ENCODE measurements at regions not wholly inside any gene's neighbourhood (a gene's known extent, or its start where the extent isn't known, plus 50 kb on each side); places are given as distances from the start of the nearest gene placed in this dataset.

DNA sequence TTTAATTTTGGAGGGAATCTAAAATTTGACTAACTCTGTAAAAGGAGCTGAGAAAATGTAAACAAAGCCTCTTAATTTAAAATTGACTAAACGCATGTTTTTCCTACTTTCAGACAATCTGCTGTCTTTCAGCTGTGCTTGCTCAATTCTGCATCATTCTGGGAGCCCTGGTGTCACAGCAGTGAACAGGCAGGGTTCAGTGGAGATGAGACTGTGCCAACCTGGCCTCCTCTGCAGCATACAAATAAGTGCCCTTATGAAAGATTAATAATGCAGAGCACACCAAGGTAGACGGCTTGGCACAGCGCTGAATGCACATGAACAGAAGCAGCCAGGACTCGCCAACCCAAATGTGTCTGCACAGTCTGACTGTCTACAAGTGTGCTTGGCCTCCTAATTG, 222.0 kb upstream of the CHAC2 start:
- ATAC-seq (ENCODE audit: poor library complexity) (no peak), DNase-seq (no peak)
- intact Hi-C loops (cut with DNase I) = no loop called here

DNA sequence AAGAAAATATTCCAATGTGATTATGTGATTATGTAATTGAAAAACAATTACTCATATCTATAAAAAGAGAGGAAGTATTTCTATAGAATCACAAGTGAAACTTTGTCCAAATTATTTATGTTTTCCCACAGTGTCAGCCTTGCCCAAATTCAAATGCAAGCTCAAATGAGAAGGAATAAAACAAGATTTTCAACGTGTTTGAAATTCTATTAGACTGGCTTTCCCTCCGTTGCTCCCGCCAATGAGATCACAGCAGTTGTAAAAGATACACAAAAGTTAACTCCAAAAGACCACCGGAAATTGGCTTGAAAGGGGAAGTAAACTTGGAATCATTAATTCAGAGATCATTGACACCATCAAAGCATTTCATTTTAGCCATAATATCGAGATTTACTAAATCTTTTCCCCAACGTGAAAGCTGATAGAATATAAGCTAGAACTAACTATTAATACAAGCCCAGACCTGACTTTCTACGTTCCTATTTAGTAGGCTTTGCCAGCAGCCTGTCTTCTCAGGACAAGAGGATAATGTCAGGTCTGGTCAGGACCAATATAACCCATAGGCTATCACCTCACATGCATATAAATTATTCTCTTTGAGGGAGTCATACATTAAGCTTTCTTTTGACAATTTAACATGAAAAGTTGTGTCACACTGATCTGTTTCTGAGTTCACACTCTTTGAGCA, 222.6 kb upstream of the CHAC2 start:
- no peak for ATAC-seq (ENCODE audit: poor library complexity)
- intact Hi-C loops (cut with DNase I) = no loop called here
- no peak for DNase-seq

DNA sequence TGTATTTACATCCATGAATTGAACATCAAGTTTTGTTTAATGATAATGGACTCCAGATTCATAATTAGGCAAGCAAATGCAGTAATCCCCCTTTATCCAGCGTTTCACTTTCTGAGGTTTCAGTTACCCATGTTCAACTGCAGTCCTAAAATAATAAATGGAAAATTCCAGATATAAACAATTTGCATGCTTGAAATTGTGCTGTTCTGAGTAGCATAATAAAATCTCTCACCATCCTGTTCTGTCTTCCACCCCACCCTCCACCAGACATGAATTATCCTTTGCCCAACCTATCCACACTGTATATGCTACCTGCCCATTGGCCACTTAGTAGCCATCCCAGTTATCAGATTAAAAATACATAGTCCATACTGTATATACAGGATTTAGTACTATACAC, 224.5 kb upstream of the CHAC2 start:
- DNase-seq (no peak), ATAC-seq (ENCODE audit: poor library complexity) (no peak)
- intact Hi-C loops (cut with DNase I) = no loop called here

DNA sequence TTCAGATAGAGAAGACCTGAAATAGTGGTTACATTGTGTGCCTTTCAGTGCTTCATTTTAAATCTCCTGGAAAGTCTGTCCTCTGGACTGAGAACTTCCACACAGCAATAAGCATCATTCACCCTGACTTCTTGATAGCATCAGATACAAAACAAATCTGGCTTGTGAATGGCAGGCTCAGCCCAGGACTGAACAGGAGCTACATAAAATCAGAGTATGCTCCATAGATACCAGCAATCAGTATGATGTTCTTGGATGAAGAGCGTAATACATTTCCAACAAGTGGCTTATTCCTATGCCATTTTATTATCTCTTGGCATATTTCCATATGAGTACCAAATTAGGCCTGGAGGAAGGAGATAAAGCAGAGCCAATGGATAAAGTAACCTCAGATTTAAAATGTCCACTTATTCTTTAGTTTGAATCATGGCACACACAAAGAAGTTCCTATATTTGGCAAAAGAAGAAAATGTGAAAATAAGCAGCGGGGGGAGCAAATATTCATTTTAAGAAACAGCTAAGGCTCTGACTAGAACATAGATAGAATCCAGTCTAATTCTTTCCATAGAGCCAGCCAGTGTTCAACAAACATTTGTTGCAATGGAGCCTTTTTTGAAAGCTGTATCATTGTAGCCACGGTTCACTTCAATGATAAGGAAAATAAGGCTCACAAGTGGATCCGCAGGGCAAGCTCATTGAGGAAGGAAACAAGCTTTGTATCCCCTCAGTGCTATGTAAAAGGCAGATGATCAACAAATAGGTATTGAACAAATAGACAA, 230.8 kb upstream of the CHAC2 start:
- peak; percentile 79 for ATAC-seq (ENCODE audit: poor library complexity)

DNA sequence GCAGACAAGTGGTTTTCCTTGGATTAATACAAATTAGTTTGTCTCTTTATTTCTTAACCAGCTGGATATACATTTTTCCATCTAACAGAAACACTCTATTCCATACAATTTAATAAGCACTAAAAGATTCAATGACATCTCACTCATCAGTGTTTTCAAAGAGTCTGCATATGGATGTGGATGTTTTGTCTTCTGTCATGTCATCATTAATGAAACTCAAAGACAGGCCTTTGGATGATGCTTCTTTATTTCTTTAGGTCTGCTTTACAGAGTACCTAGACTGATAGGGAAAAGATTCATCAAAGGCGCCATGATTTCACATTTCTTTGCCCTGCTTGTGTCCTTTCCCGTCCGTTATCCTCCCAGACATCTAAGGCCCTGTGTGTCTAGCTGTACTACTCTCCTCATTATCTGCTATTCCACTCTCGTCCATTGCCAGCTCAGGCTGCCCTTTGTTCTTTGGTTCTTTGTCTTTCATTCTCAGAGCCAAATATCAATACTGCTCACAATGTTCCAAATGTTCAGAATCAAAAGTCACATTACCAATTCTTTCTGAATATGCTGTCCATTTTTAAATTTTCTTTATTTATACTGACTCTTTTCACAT, 232.3 kb upstream of the CHAC2 start:
- intact Hi-C loops (cut with DNase I) = no loop called here
- ATAC-seq (ENCODE audit: poor library complexity) (no peak), DNase-seq (no peak)

More for the DNA sequence above, 230.8 kb upstream of the CHAC2 start:
- intact Hi-C loops (cut with DNase I) = no loop called here
- no peak for DNase-seq

DNA sequence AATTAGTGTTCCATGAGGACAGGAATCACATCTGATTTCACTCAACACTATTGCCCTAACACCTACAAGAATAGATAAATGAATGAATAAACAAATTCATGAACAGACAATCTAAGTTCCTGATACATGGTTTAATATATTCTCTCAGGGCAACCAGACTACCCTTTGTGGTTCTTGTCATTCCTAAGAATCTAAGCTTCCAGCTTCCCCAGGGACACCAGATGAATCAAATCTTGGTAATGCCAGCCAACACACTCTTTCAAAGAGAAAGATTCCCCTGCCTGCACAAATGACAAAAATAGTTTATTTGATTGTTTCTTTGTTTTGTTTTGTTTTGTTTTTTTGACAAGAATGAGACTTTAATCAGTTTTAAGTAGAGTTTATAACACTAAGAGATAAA, 237.5 kb upstream of the CHAC2 start:
- intact Hi-C loops (cut with DNase I) = no loop called here
- ATAC-seq (ENCODE audit: poor library complexity) (no peak), DNase-seq (no peak)

DNA sequence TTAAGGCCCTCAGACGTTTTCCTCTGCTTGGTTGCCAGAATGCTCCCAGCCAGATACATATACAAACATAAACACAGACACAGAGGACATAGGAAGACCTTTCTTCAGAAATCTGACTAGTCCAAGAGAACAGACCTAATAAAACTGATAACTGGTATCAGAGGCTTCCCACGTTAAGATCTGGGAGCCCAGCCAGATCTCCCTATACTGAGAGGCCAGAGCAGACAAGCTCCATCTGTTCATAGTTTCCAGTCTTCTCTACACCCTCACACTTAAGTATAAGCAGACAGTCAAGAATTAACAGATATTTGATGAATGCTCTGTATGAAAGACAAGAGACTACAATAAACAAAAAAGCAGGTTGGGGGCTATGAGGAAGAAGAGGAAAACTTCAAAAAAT, 240.5 kb upstream of the CHAC2 start:
- no peak for ATAC-seq (ENCODE audit: poor library complexity)
- no peak for DNase-seq
- intact Hi-C loops (cut with DNase I) = no loop called here

DNA sequence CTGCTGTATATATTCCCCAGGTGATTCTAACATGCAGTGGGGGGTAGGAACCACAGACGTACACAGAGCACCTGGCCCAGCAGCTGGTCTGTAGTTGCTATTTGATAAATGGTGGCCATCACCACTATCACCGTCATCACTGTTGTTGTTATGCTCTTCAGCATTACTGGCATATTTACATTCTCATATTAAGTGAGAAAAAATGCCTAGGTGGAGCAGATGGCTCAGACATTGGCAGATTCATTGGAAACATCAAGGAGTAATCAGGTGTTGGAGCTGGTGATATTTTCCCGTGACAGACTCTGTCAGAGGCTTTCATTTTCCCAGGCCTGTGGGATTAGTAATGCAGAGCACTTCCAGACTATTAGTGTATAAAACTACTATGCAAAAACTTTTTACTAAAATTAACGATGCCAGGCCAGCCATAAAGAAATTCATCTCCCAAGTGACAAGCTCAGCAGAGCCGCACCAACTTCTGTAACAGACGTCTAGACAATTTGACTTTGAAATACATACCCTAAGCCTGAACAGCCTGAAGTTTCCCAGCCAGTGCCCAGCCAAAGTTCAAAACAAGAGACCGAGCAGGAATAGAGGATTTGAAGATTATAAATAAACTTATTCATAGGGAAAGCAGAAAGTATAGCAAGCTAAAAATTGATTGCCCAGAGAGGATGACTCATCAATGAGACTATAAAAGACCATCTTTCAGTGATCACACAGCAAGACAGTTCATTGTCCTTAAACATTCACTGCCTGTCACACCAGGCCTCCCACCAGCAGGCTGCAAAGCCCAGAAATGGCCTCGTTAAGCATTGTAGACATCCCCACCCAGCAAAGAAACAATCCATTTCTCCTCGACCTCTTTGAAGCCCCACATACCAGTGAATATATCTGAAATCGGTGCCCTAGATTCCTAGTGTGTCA, 247.4 kb upstream of the CHAC2 start:
- intact Hi-C loops (cut with DNase I) = no loop called here
- no peak for DNase-seq
- ATAC-seq (ENCODE audit: poor library complexity) = peak; percentile 72

DNA sequence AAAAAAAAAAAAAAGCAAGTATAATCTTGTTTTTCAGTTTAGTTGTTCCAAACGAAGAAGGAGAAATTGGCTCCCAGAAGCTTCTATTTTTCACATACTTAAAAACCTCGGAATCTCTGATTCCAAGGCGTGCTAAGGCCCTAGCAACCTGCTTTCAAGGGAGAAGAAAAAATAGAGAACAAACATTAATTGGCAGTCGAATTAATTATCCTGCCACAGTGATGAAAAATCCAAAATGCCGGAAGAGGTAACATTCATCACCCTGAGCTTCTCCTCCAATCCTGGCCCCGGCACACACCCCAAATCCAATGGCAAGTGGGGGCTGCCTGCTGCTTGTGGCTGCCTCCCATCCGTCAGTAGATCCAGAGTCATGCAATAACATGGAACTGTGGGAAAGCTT, 250.2 kb upstream of the CHAC2 start:
- ATAC-seq (ENCODE audit: poor library complexity) (no peak), DNase-seq (no peak)
- intact Hi-C loops (cut with DNase I) = no loop called here

DNA sequence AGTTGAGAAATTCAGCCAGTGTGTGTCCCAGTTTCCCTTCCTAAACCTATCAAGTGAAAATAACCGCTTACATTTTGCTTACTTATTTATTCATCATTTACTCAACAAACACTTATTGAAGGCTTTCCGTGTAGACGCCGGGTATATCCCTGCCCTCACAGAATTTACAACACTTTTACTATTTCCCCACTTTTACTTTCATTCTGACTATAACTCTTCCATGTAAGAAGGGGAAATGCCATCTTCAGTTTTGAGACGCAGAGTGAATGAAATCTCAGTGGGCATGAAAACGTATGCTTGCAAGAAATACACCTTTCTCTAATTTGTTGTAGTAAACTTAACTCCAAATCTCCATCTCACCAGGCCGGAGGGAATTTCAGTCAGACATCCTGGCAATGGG, 251.0 kb upstream of the CHAC2 start:
- intact Hi-C loops (cut with DNase I) = no loop called here
- no peak for ATAC-seq (ENCODE audit: poor library complexity)
- DNase-seq = no peak

DNA sequence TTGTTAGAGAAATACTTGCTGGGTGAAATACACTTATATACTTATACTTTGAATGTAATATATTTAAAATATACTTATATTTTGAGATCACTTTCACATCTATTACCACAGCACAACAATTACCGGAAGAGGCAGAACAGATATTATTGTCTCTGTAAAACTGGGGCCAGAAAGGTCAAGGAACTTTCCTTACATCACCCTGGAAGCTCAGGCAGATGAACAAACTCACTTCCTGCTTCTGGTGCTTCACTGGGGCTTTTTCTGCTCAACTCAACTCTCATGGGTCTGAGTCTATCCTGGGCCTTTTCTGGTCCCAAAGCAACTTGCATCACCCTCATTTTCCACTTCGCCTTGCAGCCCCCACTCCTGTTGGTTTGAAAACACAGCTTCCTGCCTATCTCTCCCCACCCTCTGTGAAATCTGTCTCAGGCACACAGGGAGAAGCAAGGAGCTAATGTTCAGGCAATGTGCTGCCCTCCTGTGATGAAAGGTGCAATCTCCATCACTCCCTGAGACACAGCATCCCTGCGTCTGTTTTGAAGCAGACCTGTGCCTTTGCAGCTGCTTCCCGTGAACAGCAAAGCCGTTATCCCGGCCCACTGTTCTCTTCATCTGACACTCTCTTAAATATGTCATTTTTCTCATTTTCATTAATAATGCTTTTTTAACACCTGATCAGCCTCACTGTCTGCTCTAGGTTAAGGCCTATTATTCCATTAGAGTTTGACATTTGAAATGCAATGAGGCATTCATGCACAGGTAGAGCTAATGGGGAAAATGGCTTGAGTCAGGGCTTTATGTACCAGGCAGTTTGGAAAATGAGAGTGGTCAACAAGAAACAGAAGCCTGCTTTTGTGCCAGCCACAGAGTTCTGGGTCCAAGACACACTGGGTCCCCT, 251.9 kb upstream of the CHAC2 start:
- intact Hi-C loops (cut with DNase I) = no loop called here
- no peak for DNase-seq
- no peak for ATAC-seq (ENCODE audit: poor library complexity)

DNA sequence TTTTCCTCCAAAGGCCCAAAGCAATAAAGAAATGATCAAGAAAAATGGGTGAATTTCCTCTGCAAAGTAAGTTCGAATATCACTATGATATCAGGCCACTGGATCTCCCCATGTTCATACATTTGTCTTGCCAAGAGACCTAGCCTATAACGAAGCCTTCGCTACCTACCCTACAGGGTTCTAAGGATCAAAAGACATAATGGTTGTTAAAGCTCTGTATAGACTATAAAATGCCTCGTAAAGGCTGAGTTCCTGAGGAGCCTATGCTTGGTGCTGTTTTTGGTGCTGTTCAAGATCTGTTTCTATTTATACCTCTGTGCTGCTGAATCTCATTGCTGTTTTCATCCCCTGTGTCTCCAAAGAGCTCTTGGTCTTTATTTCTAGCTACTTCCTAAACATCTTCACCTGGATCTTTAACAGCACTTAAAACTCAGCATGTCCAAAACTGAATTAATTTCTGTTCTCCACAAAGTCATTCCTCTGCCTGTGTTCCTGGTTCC, 254.4 kb upstream of the CHAC2 start:
- DNase-seq (no peak), ATAC-seq (ENCODE audit: poor library complexity) (peak; percentile 69)
- intact Hi-C loops (cut with DNase I) = no loop called here

DNA sequence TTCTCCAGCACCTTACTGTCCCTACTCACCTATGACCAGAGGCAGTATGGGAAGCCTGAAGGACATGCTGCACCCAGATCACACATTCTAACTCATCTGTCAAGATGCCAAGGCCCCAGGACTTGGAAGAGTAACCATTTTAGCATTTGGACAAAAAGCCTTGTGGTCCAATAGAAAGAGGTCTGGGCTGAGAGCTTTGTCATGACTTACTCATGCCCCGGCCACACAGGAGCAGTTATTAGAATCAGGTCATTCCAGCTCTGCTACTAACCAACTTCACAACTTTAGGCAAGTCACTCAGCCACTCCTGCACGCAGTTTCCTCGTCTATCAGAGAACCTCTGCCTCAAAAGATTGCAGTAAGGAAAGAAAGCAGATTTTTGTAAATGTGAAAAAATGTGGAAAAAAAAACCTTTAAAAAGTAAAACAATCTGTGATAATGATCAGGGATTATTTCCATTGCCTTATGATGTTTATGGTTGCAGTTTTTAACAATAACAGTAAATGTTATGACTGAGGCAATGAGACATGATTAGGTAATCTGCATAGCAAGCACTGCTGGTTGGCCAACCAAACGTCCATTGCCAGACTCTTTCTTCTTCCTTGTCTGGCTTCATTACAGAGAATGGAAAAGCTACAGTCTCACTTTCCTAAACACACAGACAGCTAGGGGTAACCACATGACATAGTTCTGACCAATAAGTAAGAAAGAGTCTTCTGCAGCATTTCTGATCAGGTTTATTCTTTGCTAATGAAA, 255.4 kb upstream of the CHAC2 start:
- DNase-seq (no peak), ATAC-seq (ENCODE audit: poor library complexity) (no peak)
- intact Hi-C loops (cut with DNase I) = no loop called here

DNA sequence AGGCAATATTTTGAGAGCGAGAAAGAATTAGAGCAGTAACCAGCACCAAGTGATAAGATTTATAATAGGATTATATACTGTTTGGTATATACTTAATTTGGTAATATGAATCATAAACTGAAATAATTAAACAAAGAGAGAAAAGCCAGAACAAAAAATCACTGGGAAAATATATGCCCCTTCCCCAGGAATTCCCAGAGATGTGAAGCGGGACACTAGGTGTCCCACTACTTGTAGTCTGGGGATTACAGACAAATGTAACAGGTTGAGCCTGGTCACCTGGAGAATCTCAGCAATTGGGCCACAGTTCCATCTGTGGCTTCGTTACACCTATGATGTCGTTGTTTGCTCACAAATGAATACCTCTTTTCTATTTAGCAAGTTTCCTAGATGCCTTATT, 256.1 kb upstream of the CHAC2 start:
- ATAC-seq (ENCODE audit: poor library complexity) = no peak
- DNase-seq = no peak
- intact Hi-C loops (cut with DNase I) = no loop called here

DNA sequence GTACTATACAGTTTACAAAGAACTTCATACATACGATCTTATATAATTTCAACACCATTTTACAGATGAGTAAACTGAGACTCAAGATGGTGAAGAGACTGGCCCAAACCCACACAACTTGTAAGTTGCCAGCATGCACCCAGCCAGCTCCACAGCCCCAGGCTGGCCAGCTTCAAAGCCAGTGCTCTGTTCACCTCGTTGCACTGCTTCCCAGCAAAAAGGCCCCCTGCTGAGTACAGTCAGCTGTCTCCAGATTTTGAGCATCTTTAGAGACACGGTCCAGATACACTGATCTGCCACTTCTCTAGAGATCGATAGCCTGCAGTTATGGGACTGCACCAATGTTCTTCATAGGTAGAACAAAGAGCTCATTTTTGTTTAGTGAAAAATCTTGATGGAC, 257.2 kb upstream of the CHAC2 start:
- intact Hi-C loops (cut with DNase I) = no loop called here
- ATAC-seq (ENCODE audit: poor library complexity) = no peak
- no peak for DNase-seq

DNA sequence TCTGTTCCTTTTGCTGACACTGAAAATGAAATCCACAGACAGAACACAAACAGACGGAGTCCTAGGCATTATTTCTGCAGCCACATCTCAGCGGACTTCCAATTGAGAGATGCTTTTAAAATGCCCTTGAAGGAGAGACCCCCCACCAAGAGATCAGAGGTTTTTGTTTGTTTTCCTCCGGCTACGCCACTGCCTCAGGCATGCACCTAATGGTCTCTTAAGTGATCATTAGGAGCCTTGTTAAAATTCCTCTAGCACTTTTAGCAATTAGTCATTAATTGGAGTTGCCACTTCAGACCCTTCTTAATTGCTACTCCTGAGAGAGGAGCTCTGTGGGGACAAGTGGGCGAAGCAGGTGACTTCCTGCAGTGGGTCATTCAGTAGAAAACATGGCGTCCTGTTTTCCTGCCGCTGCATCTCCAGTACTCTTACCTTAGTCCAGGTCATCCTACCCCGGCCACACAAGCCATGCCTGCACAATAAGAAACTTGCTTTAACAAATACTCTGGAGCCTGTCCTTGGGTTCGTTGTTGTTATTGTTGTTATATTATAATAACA, 257.7 kb upstream of the CHAC2 start:
- DNase-seq = no peak
- intact Hi-C loops (cut with DNase I) = no loop called here

DNA sequence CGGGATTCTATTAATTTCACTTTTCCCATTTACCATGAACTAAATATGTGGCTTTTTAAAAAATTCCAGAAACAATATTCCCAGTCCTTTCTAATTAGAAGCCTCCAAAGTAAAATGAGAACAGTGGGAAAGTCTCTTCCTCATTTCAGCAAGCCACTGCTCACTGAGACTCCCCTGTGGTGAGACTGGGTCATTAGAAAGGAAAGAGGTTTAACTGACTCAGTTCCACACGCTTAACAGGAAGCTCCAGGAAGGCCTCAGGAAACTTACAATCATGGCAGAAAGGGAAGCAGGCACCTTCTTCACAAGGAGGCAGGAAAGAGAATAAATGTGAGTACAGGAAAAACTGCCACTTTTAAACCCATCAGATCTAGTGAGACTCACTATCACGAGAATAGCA, 258.9 kb upstream of the CHAC2 start:
- DNase-seq = no peak
- intact Hi-C loops (cut with DNase I) = no loop called here
- peak; percentile 48 for ATAC-seq (ENCODE audit: poor library complexity)

More for the DNA sequence above, 257.7 kb upstream of the CHAC2 start:
- no peak for ATAC-seq (ENCODE audit: poor library complexity)

Measured in Right ventricle myocardium superior (tissue), 1 donor.